Upper lobe of right lung (tissue), 1 donor: ENCODE measurements at regions not wholly inside any gene's neighbourhood (a gene's known extent, or its start where the extent isn't known, plus 50 kb on each side); places are given as distances from the start of the nearest gene placed in this dataset.

Experiments used
- ATAC-seq: fragments of 200-7000 bp; cut with Tn5 transposase; one replicate; pipeline ENCODE4 v1.9.1; 2020; ENCODE audit warnings: mild to moderate bottlenecking, moderate library complexity
- DNase-seq: peaks from one replicate; pipeline ENCODE4 v3.0.0-alpha.2; 2020
- H3K27ac ChIP-seq: fragments of 200-600 bp; one replicate; pipeline ENCODE4 v1.8.0; 2022
- H3K27me3 ChIP-seq: fragments of 200-600 bp; one replicate; pipeline ENCODE4 v1.8.0; 2022; ENCODE audit warnings: mild to moderate bottlenecking
- H3K36me3 ChIP-seq: fragments of 200-600 bp; one replicate; pipeline ENCODE4 v1.8.0; 2022
- H3K4me1 ChIP-seq: fragments of 200-600 bp; one replicate; pipeline ENCODE4 v1.8.0; 2022
- H3K4me3 ChIP-seq: fragments of 200-600 bp; one replicate; pipeline ENCODE4 v1.8.0; 2022; ENCODE audit warnings: mild to moderate bottlenecking
- H3K9me3 ChIP-seq: fragments of 200-600 bp; one replicate; pipeline ENCODE4 v1.8.0; 2022
- CTCF ChIP-seq: fragments of 200-600 bp; IDR thresholded peaks from one replicate; pipeline ENCODE4 v1.8.0; 2022; ENCODE audit warnings: antibody characterized with exemption
- intact Hi-C: fragments of 100-400 bp; cut with DNase I; formaldehyde crosslinking; loops from one replicate; pipeline ENCODE4 v1.11.0; 2022
- donor health status: DM: no; HTN: yes; CAD: no; lungs with severe emphysema.

- no peak for TF ChIP-seq CTCF
- H3K4me3 ChIP-seq: no peak overlapping the region
- peak; percentile 32 for DNase-seq
- H3K27ac ChIP-seq: no peak overlapping the region
- no peaks in the 10 kb centered on the region for H3K9me3 ChIP-seq
- no peaks in the 10 kb centered on the region for H3K36me3 ChIP-seq
- intact Hi-C loops: no loop called here
- no peaks in the 10 kb centered on the region for H3K27me3 ChIP-seq
- no peak for ATAC-seq
- no peaks in the 10 kb centered on the region for H3K4me1 ChIP-seq
These were observed 180.0 kb downstream of the CTTN start for GRCh38 chr11:70578371-70578770.

- TF ChIP-seq CTCF: no peak
- H3K27ac ChIP-seq: no peak overlapping the region
- H3K9me3 ChIP-seq: no peaks in the 10 kb centered on the region
- ATAC-seq: no peak
- no peaks in the 10 kb centered on the region for H3K27me3 ChIP-seq
- intact Hi-C loops: no loop called here
- H3K36me3 ChIP-seq: no peaks in the 10 kb centered on the region
- no peaks in the 10 kb centered on the region for H3K4me1 ChIP-seq
- no peak overlapping the region for H3K4me3 ChIP-seq
- peak; percentile 52 for DNase-seq
These were observed 180.5 kb downstream of the CTTN start for GRCh38 chr11:70578831-70579230.

- no peak for TF ChIP-seq CTCF
- intact Hi-C loops: no loop called here
- no peaks in the 10 kb centered on the region for H3K27me3 ChIP-seq
- peak; percentile 40 for DNase-seq
- H3K4me1 ChIP-seq: no peaks in the 10 kb centered on the region
- no peak overlapping the region for H3K4me3 ChIP-seq
- no peak overlapping the region for H3K27ac ChIP-seq
- H3K9me3 ChIP-seq: no peaks in the 10 kb centered on the region
- no peaks in the 10 kb centered on the region for H3K36me3 ChIP-seq
- no peak for ATAC-seq
These were observed 181.1 kb downstream of the CTTN start for GRCh38 chr11:70579316-70579955.

- H3K4me1 ChIP-seq: no peaks in the 10 kb centered on the region
- H3K36me3 ChIP-seq: no peaks in the 10 kb centered on the region
- no peak for TF ChIP-seq CTCF
- intact Hi-C loops: no loop called here
- ATAC-seq: no peak
- no peaks in the 10 kb centered on the region for H3K27me3 ChIP-seq
- no peak overlapping the region for H3K4me3 ChIP-seq
- H3K9me3 ChIP-seq: no peaks in the 10 kb centered on the region
- DNase-seq: peak; percentile 54
- no peak overlapping the region for H3K27ac ChIP-seq
These were observed 181.9 kb downstream of the CTTN start for GRCh38 chr11:70580036-70580805.

GRCh38 chr11:70581991-70582885 lies 183.9 kb downstream of the CTTN start:
- peak; percentile 53 for DNase-seq

More at GRCh38 chr11:70581991-70582885, 183.9 kb downstream of the CTTN start:
- Histone ChIP-seq H3K27me3 (no peaks in the 10 kb centered on the region), H3K4me3 (no peak overlapping the region), H3K36me3 (no peaks in the 10 kb centered on the region), H3K9me3 (no peaks in the 10 kb centered on the region), H3K27ac (no peak overlapping the region), H3K4me1 (no peaks in the 10 kb centered on the region)
- intact Hi-C loops: no loop called here
- TF ChIP-seq CTCF: no peak
- no peak for ATAC-seq
